ENCODE measurements at regions not wholly inside any gene's neighbourhood (a gene's known extent, or its start where the extent isn't known, plus 50 kb on each side); places are given as distances from the start of the nearest gene placed in this dataset.

DNA sequence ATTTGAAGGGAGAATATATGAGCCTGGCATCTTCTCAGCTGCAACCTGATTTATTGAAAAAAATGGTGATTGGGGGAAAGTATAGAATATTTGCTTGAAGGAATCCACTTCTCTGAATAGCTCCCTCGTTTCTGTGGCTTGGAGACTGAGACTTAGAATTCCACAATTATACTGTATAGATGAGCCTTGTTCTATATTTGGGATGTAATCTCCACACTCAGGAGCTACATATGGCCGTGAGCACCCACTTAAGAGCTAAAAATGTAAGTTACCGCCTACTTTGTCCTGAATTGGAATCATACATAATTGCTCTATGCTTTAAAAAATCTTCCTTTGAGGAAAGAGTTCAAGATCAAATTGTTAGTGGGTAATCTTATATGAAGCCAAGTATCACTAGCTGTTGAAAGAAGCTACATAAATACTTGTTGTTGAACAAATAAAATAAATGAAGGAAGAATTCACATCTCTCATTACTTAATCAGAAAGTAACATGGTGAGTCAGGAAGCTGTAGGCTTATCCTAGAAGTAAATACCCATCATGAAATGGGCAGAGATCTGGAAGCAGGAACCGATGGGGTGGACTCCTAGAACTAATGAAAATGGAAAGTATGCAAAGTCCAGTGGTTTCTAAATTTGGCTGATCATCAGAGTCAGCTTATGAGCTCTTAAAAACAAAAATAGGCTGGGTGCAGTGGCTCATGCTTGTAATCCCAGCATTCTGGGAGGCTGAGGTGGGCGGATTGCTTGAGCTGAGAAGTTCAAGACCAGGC is 254.3 kb downstream of the SOX4 start:
- TF ChIP-seq, protein P1, sequence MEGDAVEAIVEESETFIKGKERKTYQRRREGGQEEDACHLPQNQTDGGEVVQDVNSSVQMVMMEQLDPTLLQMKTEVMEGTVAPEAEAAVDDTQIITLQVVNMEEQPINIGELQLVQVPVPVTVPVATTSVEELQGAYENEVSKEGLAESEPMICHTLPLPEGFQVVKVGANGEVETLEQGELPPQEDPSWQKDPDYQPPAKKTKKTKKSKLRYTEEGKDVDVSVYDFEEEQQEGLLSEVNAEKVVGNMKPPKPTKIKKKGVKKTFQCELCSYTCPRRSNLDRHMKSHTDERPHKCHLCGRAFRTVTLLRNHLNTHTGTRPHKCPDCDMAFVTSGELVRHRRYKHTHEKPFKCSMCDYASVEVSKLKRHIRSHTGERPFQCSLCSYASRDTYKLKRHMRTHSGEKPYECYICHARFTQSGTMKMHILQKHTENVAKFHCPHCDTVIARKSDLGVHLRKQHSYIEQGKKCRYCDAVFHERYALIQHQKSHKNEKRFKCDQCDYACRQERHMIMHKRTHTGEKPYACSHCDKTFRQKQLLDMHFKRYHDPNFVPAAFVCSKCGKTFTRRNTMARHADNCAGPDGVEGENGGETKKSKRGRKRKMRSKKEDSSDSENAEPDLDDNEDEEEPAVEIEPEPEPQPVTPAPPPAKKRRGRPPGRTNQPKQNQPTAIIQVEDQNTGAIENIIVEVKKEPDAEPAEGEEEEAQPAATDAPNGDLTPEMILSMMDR (IDR thresholded peaks at IDR 0.05; ENCODE audit: insufficient read depth, low read depth, low read length): no peak
- TF ChIP-seq EZH2 (IDR thresholded peaks at IDR 0.05; ENCODE audit: insufficient read depth, low read length): no peak
